Stimulated activated CD8-positive, alpha-beta memory T cell treated with anti-CD3 and anti-CD28 coated beads, Interleukin-15, amount 100 ng/mL, for 48 hours (primary cell): ENCODE measurements at regions not wholly inside any gene's neighbourhood (a gene's known extent, or its start where the extent isn't known, plus 50 kb on each side); places are given as distances from the start of the nearest gene placed in this dataset.

Experiments
- DNase-seq, 2 donors: peaks; one replicate each; pipeline ENCODE4 v3.0.0-alpha.2; 2020; ENCODE audit warnings: low read depth in 2 of 2

DNA sequence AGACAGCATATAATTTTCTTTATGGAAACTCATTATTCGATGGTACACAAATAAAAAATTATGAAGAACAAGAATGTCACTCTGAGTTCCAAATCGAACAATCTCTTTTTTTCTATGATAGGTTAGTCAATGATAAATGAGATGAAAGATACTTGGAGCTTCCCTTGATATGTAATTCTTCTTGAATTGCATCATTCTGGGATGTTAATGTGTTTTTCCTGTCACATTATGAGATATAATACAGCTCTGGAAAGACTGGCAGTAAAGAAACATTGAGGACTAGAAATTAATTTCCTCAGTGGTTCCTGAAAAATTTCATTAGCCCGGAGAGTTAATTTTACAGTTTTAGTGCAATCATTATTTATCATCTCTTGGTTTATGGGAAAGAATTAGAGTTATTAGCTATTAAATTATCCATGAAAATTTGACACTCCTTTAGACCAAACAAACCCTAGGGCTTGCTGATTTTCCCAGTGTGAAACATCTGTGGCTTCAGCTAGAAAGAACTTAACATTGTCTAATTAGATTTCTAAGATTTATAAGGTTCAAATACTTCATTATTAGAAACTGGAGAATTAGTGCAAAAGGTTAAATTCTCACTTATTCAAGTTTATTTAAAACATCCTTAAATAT is 1546.6 kb upstream of the TENM3 start:
- no peak for DNase-seq

DNA sequence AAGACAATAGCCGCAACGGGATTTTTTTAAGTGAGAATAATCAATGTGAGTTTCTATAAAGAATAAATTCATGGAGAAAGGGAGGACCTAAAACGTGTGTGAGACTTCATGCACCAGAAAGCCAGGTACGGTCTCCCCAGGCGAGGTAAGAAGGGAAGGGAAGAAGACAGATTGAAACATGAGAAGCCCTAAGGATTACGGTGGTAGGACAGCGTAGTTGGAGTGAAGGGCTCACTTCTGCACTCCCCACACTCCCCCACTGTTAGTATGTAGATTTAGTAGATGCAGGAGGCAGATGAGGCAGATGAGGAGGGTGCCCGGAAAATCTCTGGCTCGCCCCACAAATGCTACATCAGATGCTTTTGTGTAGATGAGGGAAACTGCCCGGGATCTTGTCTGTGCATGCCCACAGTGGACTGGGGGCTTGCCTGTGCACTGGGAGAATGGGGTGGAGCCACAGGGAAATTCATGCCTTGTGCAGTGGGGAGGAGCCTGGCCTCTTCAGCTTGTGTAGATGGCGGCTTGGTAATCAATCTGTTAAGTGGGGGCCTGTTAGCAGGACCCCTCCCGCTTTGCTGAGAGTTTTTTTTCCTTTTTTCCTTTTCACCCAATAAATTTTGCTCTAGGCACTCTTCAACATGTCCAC is 1544.5 kb upstream of the TENM3 start:
- no peak for DNase-seq

DNA sequence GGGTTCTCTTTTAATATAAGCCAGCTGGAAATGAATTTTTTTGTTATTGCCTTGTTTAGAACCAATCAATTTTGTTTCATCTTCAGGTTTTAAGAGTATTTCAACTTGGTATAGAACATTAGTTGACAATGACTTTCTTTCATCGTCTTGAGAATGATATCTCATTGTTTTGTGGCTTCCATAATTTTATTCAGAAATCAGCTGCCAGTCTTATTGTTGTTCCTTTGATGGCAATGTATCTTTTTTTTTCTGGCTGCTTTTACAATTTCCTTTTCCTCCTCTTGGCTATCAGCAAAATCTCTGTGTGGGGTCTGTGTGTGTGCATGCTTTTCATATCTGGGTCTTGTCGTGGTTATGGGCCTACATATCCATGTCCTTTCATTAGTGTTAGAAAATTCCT is 1536.4 kb upstream of the TENM3 start:
- DNase-seq: no peak

DNA sequence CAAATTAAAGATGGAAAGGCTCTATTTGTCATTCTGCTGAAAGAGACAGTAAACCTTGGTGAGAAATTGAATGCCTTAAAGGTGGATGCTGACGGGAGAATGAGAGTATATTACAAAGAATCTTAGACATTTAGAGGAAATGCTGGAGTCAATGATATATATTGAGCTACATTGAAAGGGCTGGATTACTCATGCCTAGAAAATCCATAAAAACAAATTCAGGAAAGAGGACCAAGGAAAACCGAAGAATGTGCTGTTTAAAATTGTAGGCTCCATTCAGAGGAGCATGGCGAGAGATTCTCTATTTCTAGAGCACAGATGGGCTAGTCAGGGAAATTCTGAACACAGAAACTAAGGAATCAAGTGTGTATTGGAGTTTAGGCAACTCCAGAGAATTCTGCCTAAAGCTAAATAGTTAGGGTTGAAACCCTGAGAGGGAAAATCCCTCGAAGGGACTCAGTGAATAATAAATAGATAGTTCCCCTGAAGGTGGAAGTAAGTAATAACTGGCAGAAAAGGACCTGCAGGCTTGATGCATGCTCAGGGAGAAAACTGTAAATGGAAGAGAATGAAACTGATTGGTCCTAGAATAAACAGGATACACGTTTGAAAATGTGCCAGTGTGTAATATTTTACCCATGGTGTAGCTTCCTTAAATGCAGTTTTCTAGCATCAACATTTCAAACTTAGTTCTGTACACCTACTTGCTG is 1532.4 kb upstream of the TENM3 start:
- DNase-seq: no peak

DNA sequence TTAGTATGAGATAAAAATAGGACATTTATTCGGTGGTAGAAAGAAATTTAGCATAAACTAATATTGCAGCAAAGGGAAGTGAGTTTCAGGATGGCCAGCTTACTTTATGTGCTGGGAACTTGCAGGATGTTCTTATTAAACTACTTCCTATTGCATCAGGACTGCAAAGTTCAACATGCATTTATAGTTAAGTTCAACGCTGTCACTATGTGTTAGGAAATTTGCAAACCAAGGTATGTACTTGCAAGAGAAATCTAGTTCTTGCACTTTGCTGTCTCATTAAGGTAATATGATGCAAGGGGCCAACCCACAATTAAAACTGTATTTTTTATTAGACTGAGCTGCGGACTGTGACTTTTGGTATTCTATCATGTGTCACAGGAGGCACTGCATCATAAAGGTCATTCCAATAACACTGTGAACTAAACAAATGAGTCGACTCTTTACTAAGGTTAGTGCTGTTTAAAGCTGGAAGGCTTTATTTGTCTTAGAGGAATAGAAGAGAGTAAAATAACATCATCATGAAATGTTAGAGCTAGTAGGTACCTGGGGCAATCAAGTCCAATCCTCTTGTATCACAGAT is 1525.7 kb upstream of the TENM3 start:
- DNase-seq: no peak

DNA sequence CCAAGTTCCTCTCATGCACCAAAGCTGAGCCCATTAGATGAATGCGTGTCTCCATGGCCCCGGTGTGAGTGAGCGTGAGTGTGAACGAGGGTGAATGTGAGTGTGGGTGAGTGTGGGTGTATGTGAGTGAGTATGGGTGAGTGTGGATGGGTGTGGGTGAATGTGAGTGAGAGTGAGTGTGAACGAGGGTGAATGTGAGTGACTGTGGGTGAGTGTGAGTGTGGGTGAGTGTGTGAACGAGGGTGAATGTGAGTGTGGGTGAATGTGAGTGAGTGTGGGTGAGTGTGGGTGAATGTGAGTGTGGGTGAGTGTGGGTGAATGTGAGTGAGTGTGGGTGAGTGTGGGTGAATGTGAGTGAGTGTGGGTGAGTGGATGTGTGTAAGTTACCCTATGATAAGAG is 1521.8 kb upstream of the TENM3 start:
- no peak for DNase-seq

DNA sequence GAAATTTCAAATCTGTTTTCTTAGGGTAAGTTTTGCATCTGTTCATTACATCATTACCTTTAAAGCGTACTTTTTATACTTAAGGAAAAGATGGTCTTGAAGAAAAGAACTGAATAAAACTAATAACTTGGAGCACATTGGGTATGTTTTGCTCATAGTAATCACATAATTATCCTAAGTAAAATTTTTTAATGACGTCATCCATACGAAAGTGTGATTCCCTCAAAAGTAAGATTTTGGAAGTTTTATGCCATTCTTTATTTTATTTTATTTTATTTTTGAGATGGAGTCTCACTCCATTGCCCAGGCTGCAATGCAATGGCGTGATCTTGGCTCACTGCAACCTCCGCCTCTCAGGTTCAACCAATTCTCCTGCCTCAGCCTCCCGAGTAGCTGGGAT is 1516.6 kb upstream of the TENM3 start:
- DNase-seq: no peak

DNA sequence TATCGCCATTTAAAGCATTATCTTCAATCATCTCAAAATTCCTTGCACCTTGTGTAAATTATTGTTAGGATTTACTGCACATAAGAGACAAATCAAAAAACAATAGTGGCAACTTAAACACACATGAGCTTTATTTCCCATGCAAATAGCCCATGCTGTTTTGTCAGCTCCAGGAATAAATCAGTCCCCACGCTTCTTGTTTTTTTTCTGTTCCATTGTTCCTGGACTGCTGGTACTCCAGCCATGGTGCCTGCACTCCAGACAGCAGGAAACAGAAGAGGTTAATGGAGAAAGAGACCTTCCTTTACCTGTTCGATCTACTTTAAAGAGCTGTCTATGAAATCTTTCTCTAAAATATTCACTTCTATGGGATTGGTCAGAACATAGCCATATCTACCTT is 1515.7 kb upstream of the TENM3 start:
- DNase-seq: no peak

DNA sequence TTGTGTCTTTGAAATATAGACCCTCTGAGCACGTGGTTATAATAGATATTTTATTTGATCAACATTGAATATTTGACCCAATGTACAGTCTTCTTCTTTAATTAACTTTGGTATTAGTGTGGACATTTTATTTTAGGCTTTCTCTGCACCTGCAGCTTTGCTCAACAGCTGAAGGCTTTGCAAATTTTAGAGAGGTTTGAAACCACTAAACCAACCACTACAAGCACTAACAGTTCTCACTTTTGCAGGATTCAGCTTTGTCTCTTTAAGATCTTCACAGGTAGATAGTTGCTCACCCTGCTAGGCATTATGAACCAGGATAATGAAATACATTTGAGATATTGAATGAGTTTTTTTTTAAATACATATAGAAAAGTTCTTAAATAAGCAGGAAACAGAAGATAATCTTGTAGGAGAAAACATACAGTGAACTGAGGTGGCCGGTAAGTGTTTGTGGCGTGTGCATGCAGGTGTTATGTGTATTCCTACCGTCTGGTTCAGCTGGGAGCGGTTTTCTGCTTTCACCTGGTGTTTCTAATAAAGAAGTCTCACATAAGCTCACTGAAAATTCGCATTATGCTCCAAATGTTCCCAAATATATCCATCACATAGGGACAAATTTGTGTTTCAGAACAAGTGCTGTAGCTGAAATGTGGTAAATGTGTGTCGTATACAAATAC is 1508.3 kb upstream of the TENM3 start:
- no peak for DNase-seq

DNA sequence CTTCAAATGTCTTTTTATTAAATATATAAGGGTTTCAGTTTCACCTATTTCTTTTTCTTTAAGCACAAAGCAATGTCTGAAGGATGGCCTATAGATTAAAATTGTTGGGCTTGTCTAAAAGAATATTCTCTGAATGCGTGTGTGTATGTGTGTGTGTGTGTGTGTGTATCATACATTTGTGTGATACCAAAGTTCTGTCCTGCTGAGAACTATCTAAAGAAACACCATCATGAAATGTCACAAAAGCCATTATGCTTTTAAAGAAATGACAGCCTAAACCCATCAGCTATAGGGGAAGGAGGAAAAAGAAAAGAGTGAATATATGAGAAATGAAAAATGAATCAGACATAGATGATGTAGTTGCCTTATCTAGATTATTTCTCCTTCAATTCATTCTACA is 1501.5 kb upstream of the TENM3 start:
- no peak for DNase-seq

DNA sequence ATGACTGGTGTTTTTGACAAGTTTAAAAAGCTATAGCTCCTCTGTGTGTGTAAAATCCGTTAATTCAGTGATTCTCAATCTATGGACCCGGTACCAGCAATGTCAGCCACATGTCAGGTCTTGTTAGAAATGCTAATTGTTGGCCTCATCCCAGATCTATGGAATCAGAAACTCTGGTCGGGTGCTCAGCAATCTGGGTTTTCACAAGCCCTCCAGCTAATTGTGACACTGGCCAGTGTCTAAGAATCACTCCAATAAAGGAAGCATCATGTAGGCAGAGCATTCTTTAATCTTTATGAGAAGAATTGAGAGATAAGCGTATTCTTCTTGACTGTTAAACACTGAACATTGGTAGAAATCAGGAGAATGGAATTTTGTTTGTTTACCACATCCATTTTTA is 1498.2 kb upstream of the TENM3 start:
- DNase-seq: no peak

DNA sequence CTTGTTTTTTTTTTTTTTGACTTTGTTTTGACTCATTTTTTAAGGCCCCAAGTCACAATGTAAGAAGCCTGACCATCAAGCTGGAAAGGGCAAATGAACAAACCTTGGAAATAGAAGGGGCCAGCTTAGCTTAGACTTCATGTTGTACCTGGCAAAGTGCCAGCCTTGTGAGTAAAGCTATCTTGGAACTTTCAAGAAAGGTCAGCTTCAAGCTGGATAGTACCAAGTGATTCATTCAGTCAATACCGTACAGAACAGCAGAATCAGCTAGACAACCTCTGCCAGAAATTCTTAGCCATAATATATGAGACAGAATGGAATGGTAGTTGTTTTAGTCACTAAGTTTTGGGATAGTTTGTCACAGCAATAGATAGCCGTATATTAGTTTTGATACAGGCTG is 1492.2 kb upstream of the TENM3 start:
- DNase-seq: no peak

DNA sequence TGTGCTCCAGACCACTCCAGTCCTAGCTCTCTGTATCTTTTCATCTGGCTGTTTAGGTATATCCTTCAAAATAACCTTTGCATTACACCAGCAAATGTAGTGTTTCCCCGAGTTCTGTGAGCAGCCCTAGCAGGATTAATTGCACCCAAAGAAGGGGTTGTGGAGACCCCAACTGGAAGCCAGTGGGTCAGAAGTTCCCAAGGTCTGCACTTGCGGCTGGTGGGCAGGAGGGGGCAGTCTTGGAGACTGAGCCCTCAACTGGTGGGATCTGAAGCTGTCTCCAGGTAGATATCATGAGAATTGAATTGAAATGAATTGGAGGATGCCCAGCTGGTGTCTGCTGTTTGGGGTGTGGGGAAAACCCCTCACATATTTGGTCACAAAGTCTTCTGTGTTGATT is 1485.3 kb upstream of the TENM3 start:
- DNase-seq: no peak

DNA sequence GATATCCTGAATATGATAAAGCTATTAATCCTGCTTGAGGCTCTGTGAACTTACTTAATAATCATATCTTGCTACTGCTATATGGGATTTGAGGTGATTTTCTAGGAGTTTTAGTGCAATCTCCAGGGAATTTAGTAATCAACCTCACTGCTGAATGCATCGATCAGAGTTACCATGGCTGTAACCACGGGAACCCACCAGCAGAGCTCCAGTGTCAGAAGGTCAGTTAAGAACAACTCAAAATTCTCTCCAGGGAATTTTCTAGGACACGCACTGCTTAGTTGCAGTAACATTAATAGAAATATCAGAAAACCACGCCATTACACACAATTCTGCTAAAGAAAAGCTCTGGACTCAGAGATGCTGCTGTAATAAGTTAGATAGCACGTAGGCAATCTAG is 1477.2 kb upstream of the TENM3 start:
- DNase-seq: no peak

DNA sequence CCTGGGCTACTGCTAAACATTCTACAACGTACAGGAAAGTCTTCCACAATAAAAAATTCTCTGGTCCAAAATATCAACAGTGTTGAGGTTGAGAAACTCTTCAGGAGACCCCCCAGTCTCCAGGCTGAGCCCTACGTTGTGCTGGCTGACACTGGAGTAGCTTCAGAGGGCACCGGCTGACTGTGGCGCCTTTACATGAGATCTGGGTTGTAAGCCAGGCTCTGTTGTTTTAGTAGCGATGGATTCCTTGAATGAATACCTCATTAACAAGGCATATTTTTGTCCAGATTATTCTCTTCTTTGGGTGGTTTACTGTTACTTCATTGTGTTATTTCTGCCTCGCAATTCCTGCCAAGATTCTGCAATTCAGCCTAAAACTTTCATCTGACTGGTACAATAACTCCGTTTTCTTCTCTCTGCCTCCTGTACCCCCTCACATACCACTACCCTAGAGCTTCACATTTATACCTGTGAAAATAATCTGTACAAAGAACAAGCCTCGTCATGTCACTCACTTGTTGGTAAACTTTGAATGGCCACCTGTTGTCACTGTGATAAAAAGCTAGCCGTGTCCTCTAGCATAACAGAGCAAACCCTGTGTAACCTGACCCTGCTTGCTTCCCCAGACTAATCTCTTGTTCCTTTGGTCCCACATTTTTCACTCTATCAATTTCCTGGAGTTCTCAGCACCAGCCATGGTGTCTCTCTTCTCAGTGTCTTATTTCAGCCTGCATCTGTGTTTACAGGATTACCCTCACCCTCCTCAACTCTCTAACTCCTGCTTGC is 1476.1 kb upstream of the TENM3 start:
- DNase-seq: no peak

DNA sequence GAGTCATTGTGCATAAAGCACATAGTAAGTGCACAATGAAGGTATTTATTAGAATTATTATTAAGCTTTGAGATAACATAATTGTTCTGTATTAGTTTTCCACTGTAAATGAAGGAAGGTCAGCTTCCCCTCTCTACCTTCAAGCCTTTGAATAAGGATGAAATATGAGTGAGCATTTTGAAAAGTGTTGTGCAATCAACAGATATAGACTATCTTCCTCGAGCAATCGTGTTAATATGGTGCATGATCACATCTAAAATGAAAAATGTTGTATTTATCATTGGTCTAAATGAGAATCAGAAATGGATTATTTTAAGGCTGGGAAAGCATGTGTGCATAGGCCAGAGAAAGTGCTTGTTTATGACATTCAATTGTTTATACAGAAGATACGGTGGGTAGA is 1474.6 kb upstream of the TENM3 start:
- DNase-seq: no peak

DNA sequence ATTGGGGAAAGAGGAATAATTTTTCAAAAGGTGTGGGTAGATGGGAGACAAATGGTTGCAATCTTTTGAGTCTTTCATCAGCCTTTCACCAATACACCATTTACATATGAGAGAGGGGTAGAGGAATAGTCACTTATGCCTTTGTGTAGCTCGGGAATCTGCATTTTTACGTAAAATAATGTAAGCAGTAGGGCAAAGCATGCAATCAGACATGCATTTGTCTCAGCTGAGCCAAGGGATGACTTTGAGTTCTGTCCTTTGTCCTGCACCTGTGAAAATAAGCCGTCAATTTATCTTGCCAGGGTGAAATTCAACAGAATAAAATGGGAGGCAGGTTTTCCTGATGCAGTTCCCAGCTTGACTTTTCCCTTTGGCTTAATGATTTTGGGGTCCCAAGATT is 1473.4 kb upstream of the TENM3 start:
- no peak for DNase-seq

DNA sequence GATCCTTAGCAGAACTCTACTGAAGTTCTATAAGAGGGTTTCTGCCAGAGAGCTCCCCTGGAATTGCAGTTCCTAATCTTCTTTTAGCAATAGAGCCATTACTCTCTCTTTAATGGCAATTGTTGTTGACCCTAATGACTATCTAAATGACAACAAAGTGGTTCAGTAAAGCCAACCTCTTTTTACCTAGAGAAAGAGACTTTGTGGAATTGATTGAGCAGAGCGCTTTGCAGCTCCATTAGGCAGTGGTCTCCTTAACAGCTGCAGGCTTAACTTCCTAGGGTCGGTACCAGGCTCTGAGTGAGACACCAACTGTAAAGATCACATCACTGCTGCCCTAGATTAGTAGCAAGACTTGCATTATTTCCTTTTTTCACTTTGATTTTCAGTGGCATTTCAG is 1472.9 kb upstream of the TENM3 start:
- DNase-seq: no peak

DNA sequence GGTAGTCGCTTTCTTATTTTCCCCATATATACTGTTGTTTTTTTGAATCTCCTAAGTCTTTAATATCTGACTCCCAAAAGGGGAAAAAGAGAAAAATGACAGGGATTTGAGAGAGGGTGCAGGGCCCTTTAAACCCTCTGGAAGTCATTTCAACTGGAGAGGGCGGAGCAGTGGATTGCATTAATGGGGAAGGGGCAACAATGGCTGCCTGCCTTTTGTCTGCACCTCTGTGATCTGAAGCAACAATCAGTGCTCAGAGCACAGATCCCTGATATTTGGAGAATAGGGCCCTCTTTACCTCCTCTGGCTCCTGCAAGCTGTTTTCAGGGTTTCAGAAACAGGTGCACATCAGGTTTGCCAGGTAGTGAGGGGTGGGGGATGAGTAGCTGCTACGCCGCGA is 1458.3 kb upstream of the TENM3 start:
- no peak for DNase-seq

DNA sequence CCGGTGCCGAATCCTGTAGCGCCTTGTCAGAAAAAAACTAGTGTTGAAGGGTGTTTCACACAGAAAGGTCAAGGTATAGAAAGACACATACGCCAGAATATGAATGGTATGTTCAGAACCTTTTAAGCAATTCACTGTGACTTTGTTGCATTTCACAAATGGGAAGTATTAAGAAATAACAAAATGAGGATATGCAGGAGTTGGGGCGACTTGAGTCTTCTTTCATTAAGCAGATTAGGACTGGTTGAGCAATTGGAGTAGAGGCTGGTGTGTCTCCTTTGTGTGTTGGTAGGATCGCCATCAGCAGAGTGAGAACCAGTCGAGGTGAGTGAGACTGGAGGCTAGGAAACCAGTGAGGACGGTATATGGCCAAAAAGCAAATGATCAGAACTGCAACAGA is 1454.5 kb upstream of the TENM3 start:
- DNase-seq: no peak

DNA sequence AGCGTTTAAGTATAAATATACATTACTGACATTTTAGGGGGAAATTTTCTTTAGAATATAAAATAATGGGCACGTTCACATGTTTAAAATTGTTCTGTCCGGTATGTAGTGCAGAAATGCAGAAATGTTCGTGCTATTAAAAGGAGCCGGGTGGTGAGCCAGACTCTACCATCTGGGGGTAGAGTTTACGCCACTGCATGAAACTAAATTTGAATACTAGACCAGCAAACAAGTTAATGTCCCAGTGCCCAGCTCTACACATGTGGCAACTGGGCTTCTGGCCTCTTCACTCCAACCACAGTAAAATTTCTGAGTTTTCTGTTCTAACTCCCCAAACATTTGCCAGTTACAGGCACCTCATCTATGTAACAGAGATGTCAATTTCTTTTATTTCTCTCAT is 1453.3 kb upstream of the TENM3 start:
- no peak for DNase-seq

DNA sequence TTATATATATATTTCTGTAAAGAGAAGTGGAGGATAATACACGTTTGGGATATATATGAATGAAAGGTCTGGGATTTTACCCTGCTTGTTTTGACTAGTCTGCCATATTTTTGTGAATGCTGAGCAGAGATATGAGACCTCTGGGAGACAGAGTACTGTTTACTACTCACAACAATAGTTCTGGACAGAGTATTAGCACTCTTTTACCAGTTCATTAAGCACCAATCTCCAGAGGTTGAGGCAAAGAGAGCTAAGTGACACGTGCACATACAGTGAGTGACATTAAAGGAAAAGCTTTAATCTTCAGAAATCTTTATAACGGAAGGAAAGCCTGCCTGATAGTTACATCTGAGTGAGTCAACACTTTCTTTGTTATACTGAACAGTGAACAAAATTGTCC is 1452.7 kb upstream of the TENM3 start:
- DNase-seq: no peak
